HG03575 (cell line): ENCODE measurements at regions not wholly inside any gene's neighbourhood (a gene's known extent, or its start where the extent isn't known, plus 50 kb on each side); places are given as distances from the start of the nearest gene placed in this dataset.

Experiments used
- ATAC-seq: cut with Tn5 transposase; IDR thresholded peaks from one replicate; pipeline ENCODE4 v1.9.1; 2021; ENCODE audit not compliant: unreplicated experiment, insufficient number of reproducible peaks, low FRiP score; ENCODE audit errors: extremely low read depth

DNA sequence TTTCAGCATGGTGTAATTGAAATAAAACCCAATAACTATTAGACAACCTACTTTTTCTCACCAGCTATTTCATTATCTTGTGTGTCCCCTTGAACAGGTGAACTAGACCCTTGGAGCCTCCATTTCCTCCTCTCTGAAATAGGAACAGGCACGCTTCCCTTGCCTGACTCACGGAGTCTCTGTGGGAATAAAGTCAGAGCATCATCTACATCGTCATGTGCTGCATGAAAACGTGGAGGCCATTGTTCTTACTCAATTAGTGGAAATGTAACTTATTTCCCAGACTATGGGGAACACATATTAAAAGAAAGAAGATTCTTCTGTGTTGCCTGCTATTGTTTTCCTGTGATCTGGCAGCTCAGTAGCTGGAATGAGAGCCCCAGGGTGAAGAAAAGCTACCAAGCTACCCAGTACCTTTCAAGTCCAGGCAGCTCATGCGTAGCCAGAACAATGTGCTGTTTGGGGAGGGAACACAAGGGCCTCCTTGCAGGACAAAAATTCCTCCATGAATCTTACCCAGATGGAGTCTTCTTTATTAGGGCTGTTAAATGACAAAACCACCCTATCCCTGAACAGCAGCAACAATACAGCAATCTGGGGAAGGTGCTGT is 59.8 kb downstream of the SOX11 start:
- ATAC-seq = no peak

- no peak for ATAC-seq
Observed at GRCh38 chr2:5756272-5756671, 64.1 kb downstream of the SOX11 start.

DNA sequence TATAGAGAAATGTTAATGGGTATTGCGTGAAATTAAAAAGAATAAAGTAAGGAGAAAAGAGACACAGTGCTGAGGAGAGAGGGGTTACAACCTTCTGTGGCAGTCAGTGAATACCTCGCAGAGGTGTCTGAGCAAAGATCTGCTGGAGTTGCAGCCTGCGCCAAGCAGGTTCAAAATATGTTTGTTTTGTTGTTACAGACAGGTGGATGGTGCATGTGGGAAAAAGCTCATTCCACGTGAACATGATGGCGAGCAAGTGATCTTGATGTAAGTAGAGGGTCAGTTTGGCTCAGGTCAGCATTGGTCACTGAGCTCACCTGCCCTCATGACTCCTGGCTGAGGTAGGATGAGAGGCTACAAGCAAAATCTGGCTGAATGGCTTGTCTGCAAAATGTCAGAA is 66.2 kb downstream of the SOX11 start:
- no peak for ATAC-seq

DNA sequence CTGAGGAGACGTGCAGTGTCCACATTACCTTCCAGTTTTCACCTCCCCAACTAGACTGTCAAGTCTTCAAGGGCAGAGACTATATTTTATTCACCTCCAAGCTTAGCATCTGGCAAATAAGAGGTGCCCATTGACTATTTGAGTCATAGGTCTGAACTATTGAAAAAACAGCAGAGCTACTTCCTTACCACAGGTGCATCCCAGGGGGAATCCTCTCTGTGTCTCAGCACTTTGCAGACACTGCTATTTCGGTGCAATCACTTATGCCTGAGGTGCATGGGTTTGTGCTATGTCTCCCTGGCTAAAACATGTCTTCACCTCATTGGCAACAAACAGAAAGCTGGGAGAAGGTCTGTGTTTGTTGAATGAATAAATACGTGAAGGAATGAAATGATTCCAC is 67.8 kb downstream of the SOX11 start:
- no peak for ATAC-seq

GRCh38 chr2:5763531-5763930 is 71.3 kb downstream of the SOX11 start:
- no peak for ATAC-seq

DNA sequence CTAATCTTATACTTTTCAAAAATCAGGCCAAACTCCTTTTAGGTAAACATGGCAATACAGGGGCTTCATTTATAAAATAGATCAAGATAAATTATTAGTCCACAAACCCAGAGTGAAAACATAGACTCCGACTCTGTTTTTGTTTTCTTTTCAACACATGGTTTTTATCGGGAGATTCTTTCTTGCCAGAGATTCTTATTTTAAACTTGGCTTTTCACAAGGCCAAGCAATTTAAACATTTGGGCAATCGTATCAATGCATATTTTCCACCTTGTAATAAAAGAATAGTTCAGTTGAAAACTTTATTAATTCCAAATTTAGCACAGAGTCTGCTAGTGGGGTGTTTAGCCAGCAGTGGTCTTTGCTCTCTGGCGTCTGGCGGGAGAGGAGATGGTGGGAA is 71.9 kb downstream of the SOX11 start:
- no peak for ATAC-seq

GRCh38 chr2:5766056-5766455 is 73.9 kb downstream of the SOX11 start:
- ATAC-seq = no peak

- no peak for ATAC-seq
Observed at GRCh38 chr2:5766561-5766960, 74.4 kb downstream of the SOX11 start.

- no peak for ATAC-seq
Observed at GRCh38 chr2:5777131-5777535, 84.9 kb downstream of the SOX11 start.

DNA sequence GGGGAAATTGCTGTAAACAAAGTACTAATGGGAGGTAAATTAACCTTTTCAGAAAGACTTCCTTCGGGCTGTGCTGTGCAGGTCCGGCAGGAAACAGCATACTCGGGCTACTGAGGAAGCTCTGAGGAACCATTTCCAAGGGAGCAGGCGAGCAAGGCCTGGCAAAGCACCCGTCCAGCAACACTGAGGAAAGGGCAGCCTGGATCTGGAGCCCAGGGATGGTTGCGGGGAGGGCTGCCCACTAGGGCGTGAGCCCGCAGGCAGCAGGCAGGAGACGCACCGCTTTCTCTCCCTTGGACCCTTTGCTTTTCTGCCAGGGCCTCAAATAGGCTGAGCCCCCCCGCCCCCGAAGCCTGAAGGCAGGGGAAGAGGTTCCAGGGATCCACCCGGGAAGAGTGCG is 89.5 kb downstream of the SOX11 start:
- ATAC-seq = no peak

DNA sequence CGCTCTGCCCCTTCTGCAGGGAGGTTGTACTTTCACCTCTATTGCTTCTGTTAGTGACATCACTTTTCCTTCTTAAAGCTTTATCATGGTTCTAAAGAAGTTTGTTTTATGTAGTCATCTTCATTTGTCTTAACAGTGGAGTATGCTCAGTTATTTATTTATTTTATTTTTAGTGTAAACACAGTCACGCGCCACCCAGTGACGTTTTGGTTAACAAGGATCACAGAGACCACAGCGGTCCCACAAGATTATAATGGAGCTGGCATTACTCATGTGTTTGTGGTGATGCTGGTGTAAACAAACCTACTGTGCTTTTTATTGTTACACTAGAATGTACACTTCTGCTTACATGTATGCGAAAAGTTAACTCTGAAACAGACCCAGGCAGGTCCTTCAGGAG is 89.9 kb downstream of the SOX11 start:
- no peak for ATAC-seq

- no peak for ATAC-seq
Observed at GRCh38 chr2:5788447-5788846, 96.3 kb downstream of the SOX11 start.

DNA sequence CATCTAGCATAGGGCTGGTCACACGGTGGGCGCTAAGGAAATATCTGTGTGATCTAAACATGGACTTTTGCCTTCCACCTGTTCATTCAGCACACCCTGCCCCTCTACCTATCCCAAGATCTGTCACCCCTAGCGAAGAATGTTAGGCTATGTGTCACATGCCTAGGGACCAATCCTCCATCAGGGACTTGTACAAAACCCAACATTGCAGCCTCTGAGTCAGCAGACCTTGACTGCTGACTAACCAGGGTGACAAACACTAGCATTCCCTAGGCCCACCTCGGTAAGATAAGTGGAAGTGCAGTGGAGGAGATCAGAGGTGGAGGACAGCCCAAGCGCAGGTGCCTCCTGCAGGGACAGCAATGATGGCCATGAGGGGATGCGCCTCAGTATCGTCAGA is 99.2 kb downstream of the SOX11 start:
- no peak for ATAC-seq

DNA sequence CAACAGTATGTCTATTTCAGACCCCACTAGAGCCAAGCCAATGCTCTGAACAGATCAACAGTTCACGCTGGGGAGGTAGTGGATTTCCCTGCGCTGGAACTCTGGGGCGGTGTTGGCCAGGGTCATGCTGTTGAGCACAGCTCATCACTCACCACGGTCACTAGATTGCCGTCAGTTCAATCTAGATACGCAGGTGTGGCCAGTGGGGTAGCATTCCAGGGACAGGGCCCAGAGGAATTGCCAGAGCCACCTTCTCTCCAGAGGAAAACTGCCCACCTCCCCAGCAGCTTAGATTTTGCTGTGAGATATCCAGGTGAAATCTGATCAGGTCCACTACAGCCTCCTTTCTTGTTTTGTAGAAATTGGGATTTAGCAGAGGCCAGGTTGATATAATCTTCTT is 101.8 kb downstream of the SOX11 start:
- no peak for ATAC-seq

- ATAC-seq = no peak
Observed at GRCh38 chr2:5798084-5798483, 105.9 kb downstream of the SOX11 start.

- ATAC-seq = no peak
Observed at GRCh38 chr2:5799348-5799747, 107.2 kb downstream of the SOX11 start.

DNA sequence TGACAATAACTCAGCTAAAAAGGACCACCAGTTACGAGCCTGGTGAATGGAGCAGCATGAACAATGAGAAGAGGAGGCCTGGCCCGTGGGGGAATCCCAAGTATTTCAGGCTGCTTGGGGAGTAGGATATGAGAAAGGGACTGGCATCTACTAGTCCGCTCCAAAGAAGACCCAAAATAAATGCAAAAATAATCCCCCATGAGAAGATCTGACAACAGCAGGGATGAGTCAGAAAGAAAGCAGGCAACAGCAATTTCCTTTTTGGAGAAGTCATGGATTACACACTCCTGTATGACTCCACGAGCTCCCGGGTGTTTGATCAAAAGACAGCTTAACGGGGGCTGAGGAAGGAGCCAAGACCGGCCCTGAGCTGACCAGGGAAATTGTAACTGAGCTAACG is 111.4 kb downstream of the SOX11 start:
- ATAC-seq = no peak

DNA sequence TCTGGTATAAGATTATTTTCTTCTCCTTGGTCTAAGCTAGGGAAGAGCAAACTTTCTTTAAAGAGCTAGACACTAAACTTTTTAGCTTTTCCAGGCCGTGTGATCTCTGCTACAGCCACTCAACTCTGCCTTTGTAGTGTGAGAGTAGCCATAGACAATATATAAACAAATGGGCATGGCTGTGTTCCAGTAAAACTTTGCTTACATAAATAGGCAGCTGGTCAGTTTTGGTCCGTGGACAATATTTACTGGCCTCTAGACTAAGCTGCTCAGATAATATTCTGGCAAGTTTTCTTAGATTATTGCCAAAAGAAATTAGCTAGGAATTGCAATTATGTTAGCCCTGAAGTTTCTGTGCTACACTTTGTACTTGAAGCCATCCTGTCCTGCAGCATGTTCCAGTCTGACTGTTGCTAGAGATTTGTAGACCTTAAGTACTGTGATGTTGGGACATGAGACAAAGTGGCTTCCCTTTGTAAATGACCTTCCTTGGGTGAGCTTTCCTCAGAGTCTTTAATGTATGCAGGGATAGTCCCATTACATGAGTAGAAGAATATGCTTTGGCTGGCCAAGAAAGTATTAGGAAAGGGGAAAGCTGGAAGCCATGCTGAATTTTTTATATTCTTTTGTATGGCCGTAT is 126.9 kb downstream of the SOX11 start:
- ATAC-seq = no peak

- no peak for ATAC-seq
Observed at GRCh38 chr2:5824126-5824525, 131.9 kb downstream of the SOX11 start.

- no peak for ATAC-seq
Observed at GRCh38 chr2:5825686-5826085, 133.5 kb downstream of the SOX11 start.

DNA sequence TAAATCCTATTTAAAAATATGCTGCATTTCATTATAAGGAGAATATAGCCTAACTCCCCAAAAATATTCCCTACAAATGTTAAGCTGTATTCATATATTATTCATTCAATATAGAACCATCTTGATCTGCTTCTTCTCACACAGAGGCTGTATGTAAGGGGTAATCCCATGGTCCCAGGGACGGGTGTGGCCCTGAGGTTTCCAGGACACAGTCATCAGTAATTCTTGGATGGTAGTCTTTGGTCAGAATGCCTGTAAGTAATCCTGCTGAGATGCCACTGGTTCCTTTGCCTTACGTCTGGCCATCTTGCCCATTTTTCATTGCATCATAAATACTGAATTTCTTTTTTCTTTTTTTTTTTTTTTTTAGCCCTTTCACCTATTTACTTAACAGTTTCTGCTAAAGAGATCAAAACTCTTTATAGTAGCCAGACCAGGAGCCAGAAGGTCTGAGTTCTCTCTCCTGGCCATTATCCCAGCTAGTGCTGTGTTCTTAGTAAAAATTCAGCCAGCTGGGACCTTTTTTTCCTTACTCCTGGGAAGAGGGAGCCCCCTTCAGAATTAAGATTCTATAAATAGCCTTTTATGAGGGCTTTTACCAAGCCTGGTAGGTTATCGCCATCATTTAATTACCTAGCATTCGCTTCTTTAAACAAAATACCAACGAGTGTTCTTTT is 134.9 kb downstream of the SOX11 start:
- no peak for ATAC-seq
